Liver (tissue), 7 donors: ENCODE measurements at regions not wholly inside any gene's neighbourhood (a gene's known extent, or its start where the extent isn't known, plus 50 kb on each side); places are given as distances from the start of the nearest gene placed in this dataset.

Source experiments
- DNase-seq: peaks from one replicate; pipeline ENCODE4 v3.0.0-alpha.2; 2017; ENCODE audit warnings: low spot score
- H3K27ac ChIP-seq, 2 donors: one replicate each; pipeline ENCODE4 v1.7.0; 2013; ENCODE audit warnings: inconsistent platforms in 2 of 2, low read length in 2 of 2, control low read depth in 1 of 2, low read depth in 1 of 2, mild to moderate bottlenecking in 1 of 2
- H3K27me3 ChIP-seq, 4 donors: one replicate each; pipeline versions ENCODE4 v1.6.1 to v1.7.0; 2013; ENCODE audit warnings: low read length in 3 of 4, inconsistent platforms in 1 of 4, mild to moderate bottlenecking in 1 of 4, moderate library complexity in 1 of 4; ENCODE audit not compliant: control insufficient read depth in 4 of 4, insufficient read depth in 4 of 4
- H3K36me3 ChIP-seq, 4 donors: one replicate each; pipeline versions ENCODE4 v1.6.1 to v1.7.0; 2013; ENCODE audit warnings: low read length in 3 of 4, mild to moderate bottlenecking in 3 of 4, low read depth in 1 of 4, moderate library complexity in 1 of 4; ENCODE audit not compliant: control insufficient read depth in 4 of 4, insufficient read depth in 3 of 4
- H3K4me1 ChIP-seq, 4 donors: one replicate each; pipeline versions ENCODE4 v1.6.1 to v1.7.0; 2013; ENCODE audit warnings: low read length in 3 of 4, mild to moderate bottlenecking in 3 of 4, moderate library complexity in 1 of 4; ENCODE audit not compliant: control insufficient read depth in 4 of 4, insufficient read depth in 4 of 4
- H3K4me3 ChIP-seq, 3 donors: one replicate each; pipeline versions ENCODE4 v1.6.1 to v1.7.0; 2013; ENCODE audit warnings: low read length in 3 of 3, control low read depth in 1 of 3, low read depth in 1 of 3, mild to moderate bottlenecking in 1 of 3
- H3K9ac ChIP-seq, 2 donors: one replicate each; pipeline ENCODE4 v1.7.0; 2013; ENCODE audit warnings: low read length in 2 of 2, mild to moderate bottlenecking in 2 of 2, moderate library complexity in 2 of 2, control low read depth in 1 of 2, low read depth in 1 of 2
- H3K9me3 ChIP-seq, 4 donors: one replicate each; pipeline versions ENCODE4 v1.6.1 to v1.7.0; 2013; ENCODE audit warnings: low read length in 3 of 4; ENCODE audit not compliant: control insufficient read depth in 4 of 4
- ATF3 ChIP-seq: IDR thresholded peaks from 2 replicates; pipeline ENCODE4 v1.6.1; 2016; ENCODE audit warnings: antibody characterized with exemption
- EGR1 ChIP-seq, 2 donors: IDR thresholded peaks; 2 replicates each; pipeline ENCODE4 v1.6.1; 2016 to 2018; ENCODE audit warnings: antibody characterized with exemption in 2 of 2, low read depth in 2 of 2
- FOXA2 ChIP-seq: IDR thresholded peaks from 2 replicates; pipeline ENCODE4 v1.6.1; 2016; ENCODE audit warnings: antibody characterized with exemption
- GABPA ChIP-seq, 2 donors: IDR thresholded peaks in 1 of 2; conservative IDR thresholded peaks in 1 of 2; 2 replicates each; pipeline ENCODE4 v1.6.1; 2016; ENCODE audit warnings: antibody characterized with exemption in 2 of 2, mild to moderate bottlenecking in 1 of 2, moderate library complexity in 1 of 2
- HNF4G ChIP-seq: IDR thresholded peaks from 2 replicates; pipeline ENCODE4 v1.6.1; 2016; ENCODE audit warnings: antibody characterized with exemption
- JUND ChIP-seq, 2 donors: IDR thresholded peaks; 2 replicates each; pipeline ENCODE4 v1.6.1; 2016; ENCODE audit warnings: antibody characterized with exemption in 2 of 2
- MAX ChIP-seq: IDR thresholded peaks from 2 replicates; pipeline ENCODE4 v1.6.1; 2016; ENCODE audit warnings: antibody characterized with exemption
- NR2F2 ChIP-seq: IDR thresholded peaks from 2 replicates; pipeline ENCODE4 v1.6.1; 2016; ENCODE audit warnings: antibody characterized with exemption
- RAD21 ChIP-seq, 2 donors: IDR thresholded peaks; 2 replicates each; pipeline ENCODE4 v1.6.1; 2016; ENCODE audit warnings: antibody characterized with exemption in 2 of 2, mild to moderate bottlenecking in 2 of 2
- REST ChIP-seq: IDR thresholded peaks from 2 replicates; pipeline ENCODE4 v1.6.1; 2016; ENCODE audit warnings: antibody characterized with exemption, mild to moderate bottlenecking
- RXRA ChIP-seq, 2 donors: IDR thresholded peaks; 2 replicates each; pipeline ENCODE4 v1.6.1; 2017 to 2018; ENCODE audit warnings: antibody characterized with exemption in 2 of 2, mild to moderate bottlenecking in 1 of 2
- SP1 ChIP-seq: IDR thresholded peaks from 2 replicates; pipeline ENCODE4 v1.6.1; 2018; ENCODE audit warnings: antibody characterized with exemption, mild to moderate bottlenecking
- TAF1 ChIP-seq: conservative IDR thresholded peaks from 2 replicates; pipeline ENCODE4 v1.6.1; 2016; ENCODE audit warnings: antibody characterized with exemption, mild to moderate bottlenecking
- YY1 ChIP-seq: IDR thresholded peaks from 2 replicates; pipeline ENCODE4 v1.6.1; 2016; ENCODE audit warnings: antibody characterized with exemption, mild to moderate bottlenecking
- ZBTB33 ChIP-seq: IDR thresholded peaks from 2 replicates; pipeline ENCODE4 v1.6.1; 2016; ENCODE audit warnings: antibody characterized with exemption
- WGBS: extraction: QIAGEN DNeasy Blood & Tissue Kit; methylation state at CpG from one replicate; pipeline ENCODE4 v1.1.7; 2013; 5-methylcytosine and 5-hydroxymethylcytosine counted together
- donor health status: healthy.
- donor health status: healthy.
- donor health status: healthy.
- donor health status: healthy.

GRCh38 chr18:65049586-65049985 lies 701.2 kb upstream of the CDH7 start:
- no peaks in the 10 kb centered on the region for H3K4me1 ChIP-seq
- H3K9me3 ChIP-seq: no peaks in the 10 kb centered on the region
- no peak overlapping the region for H3K4me3 ChIP-seq
- H3K9ac ChIP-seq: no peak overlapping the region
- WGBS: 74% methylated on average over 3 of the region's 3 CpGs
- TF ChIP-seq REST: no peak
- TF ChIP-seq JUND (IDR thresholded peaks at IDR 0.05): no peak
- no peak for TF ChIP-seq EGR1 (IDR thresholded peaks at IDR 0.05; ENCODE audit: low read depth in 2 of 2)
- no peak for TF ChIP-seq SP1
- TF ChIP-seq HNF4G: no peak
- no peak for TF ChIP-seq RAD21 (IDR thresholded peaks at IDR 0.05)
- TF ChIP-seq MAX: no peak
- no peak for TF ChIP-seq ATF3
- no peak for TF ChIP-seq YY1
- no peak for TF ChIP-seq TAF1
- no peak for TF ChIP-seq NR2F2
- no peak for TF ChIP-seq GABPA (IDR thresholded peaks at IDR 0.05 in 1 of 2, conservative IDR thresholded peaks at IDR 0.05 in 1 of 2)
- no peaks in the 10 kb centered on the region for H3K27me3 ChIP-seq
- no peaks in the 10 kb centered on the region for H3K36me3 ChIP-seq
- no peak for DNase-seq
- no peak overlapping the region for H3K27ac ChIP-seq

- Histone ChIP-seq H3K9ac (no peak overlapping the region), H3K4me3 (no peak overlapping the region), H3K27ac (no peak overlapping the region), H3K36me3 (no peaks in the 10 kb centered on the region), H3K27me3 (no peaks in the 10 kb centered on the region), H3K9me3 (no peaks in the 10 kb centered on the region), H3K4me1 (no peaks in the 10 kb centered on the region)
- DNase-seq: no peak
- TF ChIP-seq ZBTB33 (no peak), GABPA (IDR thresholded peaks at IDR 0.05 in 1 of 2, conservative IDR thresholded peaks at IDR 0.05 in 1 of 2) (no peak), FOXA2 (no peak), RXRA (IDR thresholded peaks at IDR 0.05) (no peak), MAX (no peak)
- 88% methylated on average over 4 of the region's 4 CpGs for WGBS
Measured at GRCh38 chr18:65039578-65039977, 711.2 kb upstream of the CDH7 start.
